ENCODE measurements at regions not wholly inside any gene's neighbourhood (a gene's known extent, or its start where the extent isn't known, plus 50 kb on each side); places are given as distances from the start of the nearest gene placed in this dataset.

DNA sequence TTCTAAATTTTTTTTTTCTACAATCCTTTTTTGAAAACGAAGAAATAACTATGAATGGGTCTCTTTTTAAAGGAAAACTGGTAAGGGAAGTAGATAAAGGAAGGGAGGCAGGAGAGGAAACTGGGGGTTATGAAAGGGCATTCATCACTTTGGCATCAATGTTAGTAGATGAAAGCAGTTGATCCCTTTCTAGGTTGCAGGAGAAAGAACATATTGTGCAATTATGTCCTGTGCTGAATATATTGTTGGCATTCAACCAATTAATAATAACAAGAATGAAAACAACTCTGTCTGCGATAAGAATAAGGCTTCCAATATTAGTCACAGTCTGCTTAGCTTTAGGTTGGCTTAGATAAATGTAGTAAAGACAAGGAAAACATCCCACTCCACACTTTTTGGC lies 796.8 kb upstream of the KLHL1 start:
- TF ChIP-seq, protein P1, sequence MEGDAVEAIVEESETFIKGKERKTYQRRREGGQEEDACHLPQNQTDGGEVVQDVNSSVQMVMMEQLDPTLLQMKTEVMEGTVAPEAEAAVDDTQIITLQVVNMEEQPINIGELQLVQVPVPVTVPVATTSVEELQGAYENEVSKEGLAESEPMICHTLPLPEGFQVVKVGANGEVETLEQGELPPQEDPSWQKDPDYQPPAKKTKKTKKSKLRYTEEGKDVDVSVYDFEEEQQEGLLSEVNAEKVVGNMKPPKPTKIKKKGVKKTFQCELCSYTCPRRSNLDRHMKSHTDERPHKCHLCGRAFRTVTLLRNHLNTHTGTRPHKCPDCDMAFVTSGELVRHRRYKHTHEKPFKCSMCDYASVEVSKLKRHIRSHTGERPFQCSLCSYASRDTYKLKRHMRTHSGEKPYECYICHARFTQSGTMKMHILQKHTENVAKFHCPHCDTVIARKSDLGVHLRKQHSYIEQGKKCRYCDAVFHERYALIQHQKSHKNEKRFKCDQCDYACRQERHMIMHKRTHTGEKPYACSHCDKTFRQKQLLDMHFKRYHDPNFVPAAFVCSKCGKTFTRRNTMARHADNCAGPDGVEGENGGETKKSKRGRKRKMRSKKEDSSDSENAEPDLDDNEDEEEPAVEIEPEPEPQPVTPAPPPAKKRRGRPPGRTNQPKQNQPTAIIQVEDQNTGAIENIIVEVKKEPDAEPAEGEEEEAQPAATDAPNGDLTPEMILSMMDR (IDR thresholded peaks at IDR 0.05) = no peak
- no peak for TF ChIP-seq POLR2A (IDR thresholded peaks at IDR 0.05)
